Activated CD4-positive, alpha-beta memory T cell treated with anti-CD3 and anti-CD28 coated beads, Interleukin-2, amount 10 ng/mL, durations not matched to agents 7 days and 5 days (primary cell): ENCODE measurements at regions not wholly inside any gene's neighbourhood (a gene's known extent, or its start where the extent isn't known, plus 50 kb on each side); places are given as distances from the start of the nearest gene placed in this dataset.

Experiments
- CTCF ChIA-PET: fragments of 350-600 bp; sonication (Branson Sonifier 250); formaldehyde crosslinking; loops from one replicate; lab custom pipeline; 2021; ENCODE audit warnings: antibody characterized with exemption, inconsistent platforms; lab: Charles Lee
- POLR2A ChIA-PET: fragments of 350-600 bp; sonication (Branson Sonifier 250); formaldehyde crosslinking; loops from one replicate; lab custom pipeline; 2021; ENCODE audit warnings: antibody characterized with exemption; lab: Charles Lee
- DNase-seq: peaks from one replicate; pipeline ENCODE4 v3.0.0-alpha.2; 2020
- H3K27ac Mint-ChIP-seq: one replicate; pipeline ENCODE4 v1.8.0; 2021; ENCODE audit warnings: mild to moderate bottlenecking, mixed read lengths
- H3K27me3 Mint-ChIP-seq: one replicate; pipeline ENCODE4 v1.8.0; 2021; ENCODE audit warnings: mixed read lengths
- H3K36me3 Mint-ChIP-seq: one replicate; pipeline ENCODE4 v1.8.0; 2021; ENCODE audit warnings: low read depth, mixed read lengths
- H3K4me1 Mint-ChIP-seq: one replicate; pipeline ENCODE4 v1.8.0; 2021; ENCODE audit warnings: mixed read lengths
- H3K4me3 Mint-ChIP-seq: one replicate; pipeline ENCODE4 v1.8.0; 2021; ENCODE audit warnings: mild to moderate bottlenecking, mixed read lengths
- H3K9me3 Mint-ChIP-seq: one replicate; pipeline ENCODE4 v1.8.0; 2021; ENCODE audit warnings: mixed read lengths

GRCh38 chr5:38718771-38719391 lies 126.9 kb upstream of the OSMR start:
- Mint-ChIP-seq H3K27me3 (no peaks in the 10 kb centered on the region), H3K9me3 (no peaks in the 10 kb centered on the region), H3K27ac (no peak overlapping the region), H3K4me1 (peaks cover 2% of the 10 kb centered on the region), H3K36me3 (no peaks in the 10 kb centered on the region), H3K4me3 (no peak overlapping the region)
- ChIA-PET POLR2A (no interaction called here), CTCF (no interaction called here)
- no peak for DNase-seq

- Mint-ChIP-seq H3K27me3 (no peaks in the 10 kb centered on the region), H3K4me3 (no peak overlapping the region), H3K4me1 (peaks cover 2% of the 10 kb centered on the region), H3K9me3 (no peaks in the 10 kb centered on the region), H3K27ac (no peak overlapping the region), H3K36me3 (no peaks in the 10 kb centered on the region)
- CTCF ChIA-PET: no interaction called here
- no peak for DNase-seq
- POLR2A ChIA-PET: no interaction called here
These were observed 126.4 kb upstream of the OSMR start for GRCh38 chr5:38719403-38719802.

GRCh38 chr5:38719916-38720315 lies 125.9 kb upstream of the OSMR start:
- Mint-ChIP-seq H3K27me3 (no peaks in the 10 kb centered on the region), H3K9me3 (no peaks in the 10 kb centered on the region), H3K4me3 (no peak overlapping the region), H3K4me1 (peaks cover 2% of the 10 kb centered on the region), H3K27ac (no peak overlapping the region), H3K36me3 (no peaks in the 10 kb centered on the region)
- no peak for DNase-seq
- ChIA-PET POLR2A (no interaction called here), CTCF (no interaction called here)

- H3K4me1 Mint-ChIP-seq: peaks cover 2% of the 10 kb centered on the region
- CTCF ChIA-PET: no interaction called here
- H3K27me3 Mint-ChIP-seq: no peaks in the 10 kb centered on the region
- H3K9me3 Mint-ChIP-seq: no peaks in the 10 kb centered on the region
- no peaks in the 10 kb centered on the region for H3K36me3 Mint-ChIP-seq
- no peak overlapping the region for H3K4me3 Mint-ChIP-seq
- no peak for DNase-seq
- POLR2A ChIA-PET: no interaction called here
- no peak overlapping the region for H3K27ac Mint-ChIP-seq
These were observed 125.1 kb upstream of the OSMR start for GRCh38 chr5:38720554-38721361.

- CTCF ChIA-PET: interaction anchor here (1.1 kb wide), 1 partner anchor 281 kb away, joined by 3 read pairs; no protein-coding TSS in a partner anchor
- Mint-ChIP-seq H3K36me3 (no peaks in the 10 kb centered on the region), H3K9me3 (no peaks in the 10 kb centered on the region), H3K27ac (no peak overlapping the region), H3K4me3 (no peak overlapping the region), H3K27me3 (no peaks in the 10 kb centered on the region), H3K4me1 (peaks cover 2% of the 10 kb centered on the region)
- POLR2A ChIA-PET: no interaction called here
- DNase-seq: no peak
These were observed 122.9 kb upstream of the OSMR start for GRCh38 chr5:38722918-38723317.

- ChIA-PET POLR2A (no interaction called here), CTCF (interaction anchor here (1.1 kb wide), 1 partner anchor 282 kb away, joined by 3 read pairs; no protein-coding TSS in a partner anchor)
- H3K4me1 Mint-ChIP-seq: peaks cover 2% of the 10 kb centered on the region
- no peak overlapping the region for H3K27ac Mint-ChIP-seq
- H3K36me3 Mint-ChIP-seq: no peaks in the 10 kb centered on the region
- H3K27me3 Mint-ChIP-seq: no peaks in the 10 kb centered on the region
- no peak for DNase-seq
- H3K9me3 Mint-ChIP-seq: no peaks in the 10 kb centered on the region
- H3K4me3 Mint-ChIP-seq: no peak overlapping the region
These were observed 122.4 kb upstream of the OSMR start for GRCh38 chr5:38723426-38723825.

GRCh38 chr5:38724301-38725030 lies 121.3 kb upstream of the OSMR start:
- H3K4me3 Mint-ChIP-seq: no peak overlapping the region
- no peaks in the 10 kb centered on the region for H3K9me3 Mint-ChIP-seq
- ChIA-PET POLR2A (no interaction called here), CTCF (no interaction called here)
- H3K4me1 Mint-ChIP-seq: peaks cover 2% of the 10 kb centered on the region
- H3K27ac Mint-ChIP-seq: no peak overlapping the region
- H3K27me3 Mint-ChIP-seq: no peaks in the 10 kb centered on the region
- no peak for DNase-seq
- no peaks in the 10 kb centered on the region for H3K36me3 Mint-ChIP-seq

- no peaks in the 10 kb centered on the region for H3K27me3 Mint-ChIP-seq
- DNase-seq: no peak
- H3K9me3 Mint-ChIP-seq: no peaks in the 10 kb centered on the region
- H3K27ac Mint-ChIP-seq: no peak overlapping the region
- H3K4me3 Mint-ChIP-seq: no peak overlapping the region
- CTCF ChIA-PET: interaction anchor here (1.5 kb wide), 1 partner anchor 284 kb away, joined by 4 read pairs; no protein-coding TSS in a partner anchor
- no peaks in the 10 kb centered on the region for H3K36me3 Mint-ChIP-seq
- POLR2A ChIA-PET: no interaction called here
- peaks cover 2% of the 10 kb centered on the region for H3K4me1 Mint-ChIP-seq
These were observed 120.4 kb upstream of the OSMR start for GRCh38 chr5:38725371-38725865.

GRCh38 chr5:38726279-38726678 lies 119.5 kb upstream of the OSMR start:
- POLR2A ChIA-PET: no interaction called here
- Mint-ChIP-seq H3K27ac (no peak overlapping the region), H3K4me3 (no peak overlapping the region), H3K9me3 (no peaks in the 10 kb centered on the region), H3K27me3 (no peaks in the 10 kb centered on the region), H3K4me1 (peaks cover 2% of the 10 kb centered on the region), H3K36me3 (no peaks in the 10 kb centered on the region)
- CTCF ChIA-PET: interaction anchor here (1.5 kb wide), 1 partner anchor 285 kb away, joined by 4 read pairs; no protein-coding TSS in a partner anchor
- no peak for DNase-seq

GRCh38 chr5:38728029-38728428 lies 117.8 kb upstream of the OSMR start:
- H3K4me3 Mint-ChIP-seq: no peak overlapping the region
- no peaks in the 10 kb centered on the region for H3K9me3 Mint-ChIP-seq
- POLR2A ChIA-PET: no interaction called here
- no peaks in the 10 kb centered on the region for H3K27me3 Mint-ChIP-seq
- no peak for DNase-seq
- H3K27ac Mint-ChIP-seq: no peak overlapping the region
- CTCF ChIA-PET: no interaction called here
- peaks cover 2% of the 10 kb centered on the region for H3K4me1 Mint-ChIP-seq
- no peaks in the 10 kb centered on the region for H3K36me3 Mint-ChIP-seq

- POLR2A ChIA-PET: no interaction called here
- Mint-ChIP-seq H3K27me3 (peaks cover 8% of the 10 kb centered on the region), H3K9me3 (no peaks in the 10 kb centered on the region), H3K4me3 (no peak overlapping the region), H3K27ac (no peak overlapping the region), H3K36me3 (no peaks in the 10 kb centered on the region), H3K4me1 (no peaks in the 10 kb centered on the region)
- CTCF ChIA-PET: no interaction called here
- DNase-seq: no peak
These were observed 114.4 kb upstream of the OSMR start for GRCh38 chr5:38731461-38731860.

- no peak overlapping the region for H3K27ac Mint-ChIP-seq
- no peak overlapping the region for H3K4me3 Mint-ChIP-seq
- H3K9me3 Mint-ChIP-seq: no peaks in the 10 kb centered on the region
- CTCF ChIA-PET: interaction anchor here (1.9 kb wide), 1 partner anchor 292 kb away, joined by 4 read pairs; no protein-coding TSS in a partner anchor
- DNase-seq: no peak
- no peaks in the 10 kb centered on the region for H3K4me1 Mint-ChIP-seq
- H3K27me3 Mint-ChIP-seq: peaks cover 8% of the 10 kb centered on the region
- H3K36me3 Mint-ChIP-seq: no peaks in the 10 kb centered on the region
- POLR2A ChIA-PET: no interaction called here
These were observed 111.5 kb upstream of the OSMR start for GRCh38 chr5:38734353-38734752.

GRCh38 chr5:38736089-38736488 lies 109.7 kb upstream of the OSMR start:
- Mint-ChIP-seq H3K4me3 (no peak overlapping the region), H3K9me3 (no peaks in the 10 kb centered on the region), H3K27me3 (peaks cover 8% of the 10 kb centered on the region), H3K4me1 (no peaks in the 10 kb centered on the region), H3K36me3 (no peaks in the 10 kb centered on the region), H3K27ac (no peak overlapping the region)
- CTCF ChIA-PET: no interaction called here
- no peak for DNase-seq
- POLR2A ChIA-PET: no interaction called here
